Brain microvascular endothelial cell (primary cell): ENCODE measurements at regions not wholly inside any gene's neighbourhood (a gene's known extent, or its start where the extent isn't known, plus 50 kb on each side); places are given as distances from the start of the nearest gene placed in this dataset.

Experiments used
- DNase-seq: peaks from one replicate; pipeline ENCODE4 v3.0.0-alpha.2; 2020
- H3K27ac ChIP-seq: fragments of 250-450 bp; sonication (Bioruptor Pico); 2 replicates; pipeline ENCODE4 v1.5.1; 2020; ENCODE audit warnings: mild to moderate bottlenecking, moderate library complexity
- H3K27me3 ChIP-seq: fragments of 250-450 bp; sonication (Bioruptor Pico); replicated peaks from 2 replicates; pipeline ENCODE4 v1.5.1; 2020; ENCODE audit warnings: mild to moderate bottlenecking
- H3K36me3 ChIP-seq: fragments of 250-450 bp; sonication (Bioruptor Pico); replicated peaks from 2 replicates; pipeline ENCODE4 v1.5.1; 2020; ENCODE audit warnings: mild to moderate bottlenecking
- H3K4me3 ChIP-seq: 2 replicates; pipeline ENCODE4 v1.5.1; 2011; ENCODE audit warnings: low read depth, mild to moderate bottlenecking, control low read depth, low read length, moderate library complexity
- in situ Hi-C: cut with HindIII; loops from 2 replicates; pipeline ENCODE4 v1.10.0; 2017; ENCODE audit warnings: low sequenced_read_pairs, low pct_ligation_motif_present
- TF ChIP-seq, protein P1 (sequence below): IDR thresholded peaks from 2 replicates; pipeline ENCODE4 v1.5.1; 2011; ENCODE audit warnings: low read depth, mild to moderate bottlenecking, moderate library complexity, low read length, control low read depth, inconsistent platforms; ENCODE audit errors: missing control alignments

DNA sequence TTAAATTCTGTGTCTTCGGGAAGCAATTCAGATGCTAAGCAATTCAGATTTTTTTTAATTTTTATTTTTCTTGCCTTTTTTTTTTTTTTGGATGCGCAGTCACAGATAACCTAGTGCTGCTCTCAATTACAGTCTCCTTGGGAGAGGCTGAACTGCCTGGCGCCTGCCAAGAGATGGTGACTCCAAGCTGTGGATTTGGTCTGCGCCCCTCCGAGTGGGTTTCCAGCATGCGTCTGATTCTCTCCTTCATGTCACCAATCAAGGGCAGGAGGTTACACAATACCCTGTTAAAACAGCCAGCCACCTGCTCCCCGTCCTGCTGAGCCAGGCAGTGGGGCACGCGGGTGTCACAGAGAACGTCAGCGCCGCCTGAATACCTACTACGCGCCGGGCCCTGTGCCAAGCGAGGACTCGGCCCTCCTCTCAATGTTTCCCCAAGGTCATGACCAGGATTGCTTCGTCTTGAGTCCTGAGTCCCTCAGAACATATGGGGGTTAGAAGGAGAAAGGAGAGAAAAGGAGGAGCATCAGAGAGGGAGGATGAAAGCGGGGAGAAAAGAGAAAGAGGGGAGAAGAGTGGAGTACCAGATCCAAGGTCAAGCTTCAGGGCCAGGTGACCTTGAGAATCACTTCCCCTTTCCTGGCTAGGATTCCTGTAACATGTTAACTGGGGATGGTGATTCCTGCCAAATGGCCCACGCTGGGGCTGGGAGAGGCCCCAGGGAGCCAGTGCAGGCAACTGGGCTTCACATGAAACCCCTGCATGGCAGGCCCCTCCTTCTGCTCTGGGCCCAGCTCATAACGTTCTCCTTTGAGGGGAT is 213.6 kb downstream of the URI1 start:
- DNase-seq = no peak
- Histone ChIP-seq H3K27ac (no peak overlapping the region), H3K27me3 (no peaks in the 10 kb centered on the region), H3K4me3 (no peak overlapping the region), H3K36me3 (no peaks in the 10 kb centered on the region)
- TF ChIP-seq, protein P1, sequence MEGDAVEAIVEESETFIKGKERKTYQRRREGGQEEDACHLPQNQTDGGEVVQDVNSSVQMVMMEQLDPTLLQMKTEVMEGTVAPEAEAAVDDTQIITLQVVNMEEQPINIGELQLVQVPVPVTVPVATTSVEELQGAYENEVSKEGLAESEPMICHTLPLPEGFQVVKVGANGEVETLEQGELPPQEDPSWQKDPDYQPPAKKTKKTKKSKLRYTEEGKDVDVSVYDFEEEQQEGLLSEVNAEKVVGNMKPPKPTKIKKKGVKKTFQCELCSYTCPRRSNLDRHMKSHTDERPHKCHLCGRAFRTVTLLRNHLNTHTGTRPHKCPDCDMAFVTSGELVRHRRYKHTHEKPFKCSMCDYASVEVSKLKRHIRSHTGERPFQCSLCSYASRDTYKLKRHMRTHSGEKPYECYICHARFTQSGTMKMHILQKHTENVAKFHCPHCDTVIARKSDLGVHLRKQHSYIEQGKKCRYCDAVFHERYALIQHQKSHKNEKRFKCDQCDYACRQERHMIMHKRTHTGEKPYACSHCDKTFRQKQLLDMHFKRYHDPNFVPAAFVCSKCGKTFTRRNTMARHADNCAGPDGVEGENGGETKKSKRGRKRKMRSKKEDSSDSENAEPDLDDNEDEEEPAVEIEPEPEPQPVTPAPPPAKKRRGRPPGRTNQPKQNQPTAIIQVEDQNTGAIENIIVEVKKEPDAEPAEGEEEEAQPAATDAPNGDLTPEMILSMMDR = no peak
- in situ Hi-C loops = no loop called here

DNA sequence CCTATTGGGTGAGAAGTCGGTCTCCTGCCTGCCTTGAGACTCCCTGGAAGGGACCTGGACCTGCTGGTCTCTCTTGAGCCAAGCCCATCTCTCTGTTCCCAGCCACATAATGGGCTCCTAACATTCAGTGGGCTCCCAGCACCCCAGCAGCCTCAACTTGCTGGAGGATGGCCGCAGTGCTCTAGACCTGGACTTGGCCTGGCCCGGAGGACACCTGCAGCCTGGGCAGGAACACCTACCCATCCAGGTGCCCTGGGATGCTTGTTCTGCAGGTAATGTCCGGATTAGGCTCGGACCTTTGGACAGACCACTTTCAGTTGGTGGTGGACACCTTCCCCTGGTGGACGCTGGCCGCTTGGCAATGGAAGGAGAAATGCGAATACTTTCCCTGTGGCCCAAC is 214.6 kb downstream of the URI1 start:
- in situ Hi-C loops = no loop called here

DNA sequence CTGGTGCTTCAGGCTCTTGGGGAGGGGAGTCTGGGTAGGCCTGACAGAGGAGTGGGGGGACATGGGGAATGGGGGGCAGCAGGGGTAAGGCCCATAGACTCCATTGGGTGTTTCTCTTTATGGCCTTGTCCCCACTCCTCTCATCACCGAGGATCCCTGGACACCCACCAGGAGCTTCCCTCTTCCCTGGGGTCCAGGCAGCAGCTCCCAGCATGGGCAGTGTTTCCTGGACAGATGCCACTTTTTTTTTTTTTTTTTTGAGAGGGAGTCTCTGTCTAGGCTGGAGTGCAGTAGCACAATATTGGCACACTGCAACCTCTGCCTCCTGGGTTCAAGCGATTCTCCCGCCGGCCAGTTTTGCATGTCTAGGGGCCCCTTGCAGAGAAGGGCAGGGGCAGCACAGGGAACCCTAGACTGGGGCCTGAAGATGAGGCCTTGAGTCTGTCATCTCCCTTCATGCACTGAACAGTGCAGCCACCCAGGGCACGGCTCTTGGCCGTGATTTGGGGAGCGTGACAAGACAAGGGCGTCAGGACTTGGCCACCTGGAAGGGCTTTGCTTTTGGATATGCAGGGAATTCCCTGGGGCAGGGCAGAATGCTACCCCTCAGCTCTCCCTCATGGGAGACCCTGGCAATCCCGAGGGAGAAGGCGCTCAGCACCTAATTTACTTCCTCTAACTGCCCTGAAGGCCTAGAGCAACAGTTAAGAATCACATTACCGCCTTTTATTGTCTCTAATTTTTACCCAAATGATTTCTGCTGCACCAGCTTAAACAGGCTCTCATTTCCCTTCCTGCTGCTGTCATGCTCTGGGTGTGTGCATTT is 213.9 kb upstream of the ZNF536 start:
- TF ChIP-seq, protein P1 = no peak
- Histone ChIP-seq H3K4me3 (no peak overlapping the region), H3K36me3 (no peaks in the 10 kb centered on the region), H3K27ac (no peak overlapping the region), H3K27me3 (no peaks in the 10 kb centered on the region)
- in situ Hi-C loops = no loop called here
- no peak for DNase-seq

More for the DNA sequence above, 214.6 kb downstream of the URI1 start:
- no peaks in the 10 kb centered on the region for H3K27me3 ChIP-seq
- TF ChIP-seq, protein P1 = no peak
- DNase-seq = no peak
- no peaks in the 10 kb centered on the region for H3K36me3 ChIP-seq
- H3K27ac ChIP-seq = no peak overlapping the region
- H3K4me3 ChIP-seq = no peak overlapping the region

DNA sequence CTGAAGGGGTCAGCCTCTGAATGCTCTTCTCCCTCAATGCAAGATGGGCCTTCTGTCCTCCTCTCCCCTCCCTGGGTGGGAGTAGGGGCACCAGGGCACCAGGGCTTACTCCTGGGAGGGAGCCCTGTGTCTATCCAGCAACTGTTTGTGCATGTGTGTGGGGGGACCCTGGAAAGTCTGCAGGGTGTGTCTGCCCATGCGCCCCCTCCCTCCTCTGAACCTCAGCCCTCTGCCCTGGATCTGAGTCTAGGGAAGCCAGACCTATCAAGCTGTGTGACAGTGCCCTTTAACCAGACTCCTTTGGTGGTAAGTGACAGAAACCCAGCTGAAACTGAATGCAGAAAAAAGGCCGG is 213.3 kb upstream of the ZNF536 start:
- in situ Hi-C loops = no loop called here
- TF ChIP-seq, protein P1 = no peak
- no peaks in the 10 kb centered on the region for H3K36me3 ChIP-seq

DNA sequence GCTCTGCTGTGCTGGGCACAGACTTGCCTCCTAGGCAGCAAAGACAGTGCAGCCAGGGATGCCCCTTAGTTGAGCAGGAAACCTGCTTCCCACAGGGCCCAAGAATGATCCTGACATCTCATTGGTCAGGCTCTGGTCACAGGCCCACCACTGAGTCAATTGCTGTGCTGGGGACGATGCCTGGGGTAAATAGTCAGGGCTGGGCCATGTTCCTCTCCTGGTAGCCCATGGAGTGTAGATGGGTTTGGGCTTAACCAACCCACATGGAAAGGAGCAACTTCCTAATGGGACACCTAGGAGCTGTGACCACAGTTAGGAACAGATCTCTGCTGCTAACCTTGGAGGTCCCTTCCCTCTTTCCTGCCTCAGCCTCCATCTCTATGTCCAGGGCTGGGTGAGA is 212.5 kb upstream of the ZNF536 start:
- no peak overlapping the region for H3K27ac ChIP-seq
- H3K36me3 ChIP-seq = no peaks in the 10 kb centered on the region
- no peak overlapping the region for H3K4me3 ChIP-seq
- H3K27me3 ChIP-seq = no peaks in the 10 kb centered on the region
- in situ Hi-C loops = no loop called here
- DNase-seq = no peak
- TF ChIP-seq, protein P1 = no peak

More for the DNA sequence above, 213.3 kb upstream of the ZNF536 start:
- no peak overlapping the region for H3K27ac ChIP-seq
- no peaks in the 10 kb centered on the region for H3K27me3 ChIP-seq
- no peak overlapping the region for H3K4me3 ChIP-seq
- no peak for DNase-seq
